ENCODE measurements at regions not wholly inside any gene's neighbourhood (a gene's known extent, or its start where the extent isn't known, plus 50 kb on each side); places are given as distances from the start of the nearest gene placed in this dataset.

DNA sequence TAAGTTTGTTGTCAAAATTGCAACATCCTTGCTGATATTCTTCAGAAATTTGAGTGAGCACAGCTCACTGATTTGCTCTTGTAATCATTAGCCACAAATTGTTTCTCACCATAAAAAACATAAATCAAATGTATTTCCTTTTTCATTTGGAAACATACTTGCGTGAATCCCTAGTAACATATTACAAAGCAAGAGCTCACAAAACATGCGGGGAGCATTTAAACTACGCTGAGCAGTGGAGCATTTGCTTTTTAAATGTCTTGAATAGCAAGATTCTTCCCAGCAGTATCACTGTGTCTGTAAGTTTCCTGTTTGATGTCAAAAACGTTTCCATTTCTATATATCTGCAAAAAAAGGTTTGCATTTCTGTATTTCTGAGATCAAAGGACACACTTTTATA, 788.3 kb upstream of the SALL3 start:
- Histone ChIP-seq H3K9ac (ENCODE audit: low read length) (no peak overlapping the region), H3K4me3 (ENCODE audit: low read length) (no peak overlapping the region), H3K36me3 (ENCODE audit: control insufficient read depth, insufficient read depth, low read length, severe bottlenecking) (no peaks in the 10 kb centered on the region), H3K9me3 (ENCODE audit: control insufficient read depth, low read length) (no peaks in the 10 kb centered on the region), H3K4me1 (ENCODE audit: control insufficient read depth, insufficient read depth, low read length) (no peaks in the 10 kb centered on the region), H3K27me3 (replicated peaks; ENCODE audit: control insufficient read depth, insufficient read depth, low read length) (no peaks in the 10 kb centered on the region)
- DNase-seq (ENCODE audit: low read depth): no peak

DNA sequence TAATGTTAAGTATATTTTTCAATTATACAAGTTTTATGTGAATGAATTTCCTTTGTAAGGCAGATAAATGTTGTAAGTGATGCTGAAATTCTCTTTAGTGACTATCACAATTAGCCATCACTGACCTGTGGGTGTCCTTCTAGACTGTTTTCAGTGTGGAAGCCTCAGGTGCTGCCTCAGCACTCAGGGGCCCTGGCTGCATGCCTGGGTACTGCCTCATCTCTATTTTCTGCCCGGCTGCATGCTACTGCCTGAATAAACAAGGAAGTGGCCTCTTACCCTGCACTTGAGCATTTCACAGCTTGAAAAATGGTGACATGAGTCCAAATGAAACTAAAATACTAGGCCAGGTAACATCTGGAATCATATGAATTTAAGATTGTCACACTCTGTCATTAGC, 787.6 kb upstream of the SALL3 start:
- H3K9me3 ChIP-seq (ENCODE audit: control insufficient read depth, low read length): no peaks in the 10 kb centered on the region
- no peaks in the 10 kb centered on the region for H3K36me3 ChIP-seq (ENCODE audit: control insufficient read depth, insufficient read depth, low read length, severe bottlenecking)
- no peak overlapping the region for H3K9ac ChIP-seq (ENCODE audit: low read length)
- no peak for DNase-seq (ENCODE audit: low read depth)
- H3K4me1 ChIP-seq (ENCODE audit: control insufficient read depth, insufficient read depth, low read length): no peaks in the 10 kb centered on the region
- no peak overlapping the region for H3K4me3 ChIP-seq (ENCODE audit: low read length)
- no peaks in the 10 kb centered on the region for H3K27me3 ChIP-seq (replicated peaks; ENCODE audit: control insufficient read depth, insufficient read depth, low read length)

DNA sequence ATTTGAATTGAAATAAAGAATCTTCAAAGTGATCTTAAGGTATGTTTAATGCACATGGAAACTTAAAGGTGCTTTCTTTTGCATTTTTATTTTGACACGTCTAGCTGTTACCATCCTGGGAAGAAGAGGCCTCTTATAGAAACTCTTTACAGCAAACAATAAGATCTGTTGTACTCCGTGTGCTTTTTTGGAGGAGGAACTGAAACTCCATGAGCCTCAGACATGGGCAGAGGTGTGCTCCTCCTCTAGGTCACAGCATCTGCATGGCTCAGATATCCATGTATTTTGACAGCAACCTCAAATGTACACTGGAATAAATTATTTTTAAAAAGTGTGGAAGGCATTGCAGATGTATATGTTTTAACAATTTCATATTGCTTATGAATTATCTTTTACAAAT, 783.3 kb upstream of the SALL3 start:
- H3K4me3 ChIP-seq (ENCODE audit: low read length): no peak overlapping the region
- DNase-seq (ENCODE audit: low read depth): no peak
- H3K9ac ChIP-seq (ENCODE audit: low read length): no peak overlapping the region
- H3K27me3 ChIP-seq (replicated peaks; ENCODE audit: control insufficient read depth, insufficient read depth, low read length): no peaks in the 10 kb centered on the region
- H3K36me3 ChIP-seq (ENCODE audit: control insufficient read depth, insufficient read depth, low read length, severe bottlenecking): no peaks in the 10 kb centered on the region
- H3K4me1 ChIP-seq (ENCODE audit: control insufficient read depth, insufficient read depth, low read length): no peaks in the 10 kb centered on the region
- H3K9me3 ChIP-seq (ENCODE audit: control insufficient read depth, low read length): no peaks in the 10 kb centered on the region

DNA sequence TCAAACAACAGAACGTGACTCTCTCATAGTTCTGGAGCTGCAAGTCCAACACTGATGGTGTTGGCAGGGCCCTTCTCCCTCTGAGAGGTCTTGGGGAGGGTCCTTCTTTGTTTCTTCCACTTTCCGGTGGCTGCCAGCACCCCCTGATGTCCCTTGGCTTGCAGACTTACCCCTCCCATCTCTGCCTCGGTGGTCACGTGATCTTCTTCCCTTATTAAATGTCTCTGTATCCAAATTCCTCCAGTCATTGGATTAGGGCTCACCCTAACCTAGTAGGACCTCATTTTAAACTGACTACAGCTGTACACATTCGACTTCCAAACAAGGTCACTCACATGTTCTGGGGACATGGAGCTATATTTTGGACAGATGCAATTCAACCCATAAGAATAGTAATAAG, 780.6 kb upstream of the SALL3 start:
- Histone ChIP-seq H3K4me3 (ENCODE audit: low read length) (no peak overlapping the region), H3K4me1 (ENCODE audit: control insufficient read depth, insufficient read depth, low read length) (no peaks in the 10 kb centered on the region), H3K9me3 (ENCODE audit: control insufficient read depth, low read length) (no peaks in the 10 kb centered on the region), H3K36me3 (ENCODE audit: control insufficient read depth, insufficient read depth, low read length, severe bottlenecking) (no peaks in the 10 kb centered on the region), H3K27me3 (replicated peaks; ENCODE audit: control insufficient read depth, insufficient read depth, low read length) (no peaks in the 10 kb centered on the region), H3K9ac (ENCODE audit: low read length) (no peak overlapping the region)
- DNase-seq (ENCODE audit: low read depth): no peak

DNA sequence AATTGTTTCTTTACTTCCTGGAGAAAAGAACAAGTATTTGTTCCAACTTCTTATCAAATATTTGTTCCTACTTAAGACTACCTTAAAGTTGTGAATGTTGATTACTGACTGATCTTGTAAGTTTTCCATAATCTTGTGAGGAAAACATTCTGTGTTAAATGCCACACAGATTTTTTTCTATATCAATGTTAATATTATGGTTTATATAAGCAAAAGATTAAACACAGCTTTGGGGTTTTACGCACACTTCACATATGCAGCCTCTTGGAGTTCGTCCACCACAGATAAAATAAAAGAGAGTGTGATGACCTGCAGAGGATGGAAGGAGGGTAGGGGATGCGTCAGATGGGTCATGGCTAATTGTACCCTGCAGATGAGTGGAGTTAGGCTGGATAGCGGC, 780.0 kb upstream of the SALL3 start:
- no peaks in the 10 kb centered on the region for H3K36me3 ChIP-seq (ENCODE audit: control insufficient read depth, insufficient read depth, low read length, severe bottlenecking)
- no peak overlapping the region for H3K9ac ChIP-seq (ENCODE audit: low read length)
- DNase-seq (ENCODE audit: low read depth): no peak
- no peaks in the 10 kb centered on the region for H3K4me1 ChIP-seq (ENCODE audit: control insufficient read depth, insufficient read depth, low read length)
- peaks cover under 1% of the 10 kb centered on the region for H3K9me3 ChIP-seq (ENCODE audit: control insufficient read depth, low read length)
- no peaks in the 10 kb centered on the region for H3K27me3 ChIP-seq (replicated peaks; ENCODE audit: control insufficient read depth, insufficient read depth, low read length)
- no peak overlapping the region for H3K4me3 ChIP-seq (ENCODE audit: low read length)

DNA sequence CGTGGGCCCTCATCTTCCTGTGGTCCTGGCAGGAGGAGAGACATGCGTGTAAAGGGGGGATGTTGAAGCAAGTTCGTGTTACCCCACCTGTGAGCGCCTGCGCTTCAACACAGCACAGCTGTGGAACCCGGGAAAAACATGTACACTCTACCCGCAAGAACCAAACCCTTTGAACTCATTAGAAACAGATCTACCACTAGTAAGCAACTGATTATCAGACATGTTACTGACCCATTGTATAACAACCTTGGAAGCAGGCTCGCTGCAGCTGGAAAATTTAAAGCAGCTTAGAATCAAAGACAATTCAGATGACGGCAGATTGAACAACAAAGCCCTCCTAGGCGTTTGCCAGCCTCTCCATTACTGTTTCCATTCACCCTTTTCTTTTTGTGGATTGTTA, 771.7 kb upstream of the SALL3 start:
- H3K4me3 ChIP-seq (ENCODE audit: low read length): no peak overlapping the region
- H3K4me1 ChIP-seq (ENCODE audit: control insufficient read depth, insufficient read depth, low read length): no peaks in the 10 kb centered on the region
- DNase-seq (ENCODE audit: low read depth): no peak
- H3K9me3 ChIP-seq (ENCODE audit: control insufficient read depth, low read length): peaks cover 10% of the 10 kb centered on the region
- H3K27me3 ChIP-seq (replicated peaks; ENCODE audit: control insufficient read depth, insufficient read depth, low read length): no peaks in the 10 kb centered on the region
- H3K36me3 ChIP-seq (ENCODE audit: control insufficient read depth, insufficient read depth, low read length, severe bottlenecking): no peaks in the 10 kb centered on the region
- no peak overlapping the region for H3K9ac ChIP-seq (ENCODE audit: low read length)

DNA sequence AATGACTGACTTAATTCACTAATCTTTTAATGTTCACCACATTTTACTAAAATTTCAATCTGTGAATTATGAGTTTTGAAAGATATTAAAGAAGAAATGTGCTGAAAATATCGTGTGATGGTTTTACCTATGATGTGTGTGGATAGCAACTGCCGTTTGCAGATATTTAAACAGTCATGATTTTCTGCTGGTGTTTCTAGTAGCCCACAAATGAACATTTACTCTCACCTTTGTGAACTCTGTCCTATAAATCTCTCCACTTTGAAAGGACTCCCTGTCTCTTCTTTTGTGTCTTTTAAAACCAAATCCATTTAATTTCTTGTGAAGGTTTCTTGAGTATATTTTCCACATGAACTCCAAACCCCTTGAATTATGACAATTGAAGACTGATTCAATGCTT, 771.2 kb upstream of the SALL3 start:
- no peak for DNase-seq (ENCODE audit: low read depth)
- Histone ChIP-seq H3K4me1 (ENCODE audit: control insufficient read depth, insufficient read depth, low read length) (no peaks in the 10 kb centered on the region), H3K36me3 (ENCODE audit: control insufficient read depth, insufficient read depth, low read length, severe bottlenecking) (no peaks in the 10 kb centered on the region), H3K27me3 (replicated peaks; ENCODE audit: control insufficient read depth, insufficient read depth, low read length) (no peaks in the 10 kb centered on the region), H3K9me3 (ENCODE audit: control insufficient read depth, low read length) (peaks cover 10% of the 10 kb centered on the region), H3K4me3 (ENCODE audit: low read length) (no peak overlapping the region), H3K9ac (ENCODE audit: low read length) (no peak overlapping the region)

DNA sequence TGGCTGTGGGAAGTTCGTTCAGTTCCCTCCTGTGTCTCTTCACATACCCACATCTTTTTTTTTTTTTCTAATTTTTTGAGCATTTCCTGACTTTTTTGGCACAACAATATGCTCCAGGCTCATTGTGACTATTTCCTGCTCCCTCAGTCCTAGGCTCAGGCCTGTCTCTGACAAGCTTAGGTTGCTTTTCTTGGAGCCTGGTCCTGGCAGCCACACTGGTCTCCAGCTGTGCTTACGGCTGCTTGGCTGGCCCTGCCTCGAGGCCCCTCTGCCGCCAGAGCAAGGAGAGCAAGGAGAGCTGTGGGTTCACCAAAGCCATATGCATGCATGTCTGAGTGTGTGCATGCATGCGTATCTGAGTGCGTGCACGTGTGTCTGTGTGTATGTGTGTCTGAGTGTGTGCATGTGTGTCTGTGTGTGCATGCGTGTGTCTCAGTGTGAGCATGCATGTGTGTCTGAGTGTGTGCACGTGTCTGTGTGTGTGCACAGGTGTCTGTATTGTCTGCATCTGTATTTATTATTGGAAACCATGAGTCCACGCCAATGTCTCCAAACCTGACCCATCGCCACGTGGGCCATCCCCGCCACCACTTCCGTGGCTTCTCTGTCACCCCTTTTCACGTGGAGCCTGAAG, 766.1 kb upstream of the SALL3 start:
- no peaks in the 10 kb centered on the region for H3K36me3 ChIP-seq (ENCODE audit: control insufficient read depth, insufficient read depth, low read length, severe bottlenecking)
- H3K27me3 ChIP-seq (replicated peaks; ENCODE audit: control insufficient read depth, insufficient read depth, low read length): no peaks in the 10 kb centered on the region
- H3K4me3 ChIP-seq (ENCODE audit: low read length): no peak overlapping the region
- no peak for DNase-seq (ENCODE audit: low read depth)
- H3K4me1 ChIP-seq (ENCODE audit: control insufficient read depth, insufficient read depth, low read length): no peaks in the 10 kb centered on the region
- H3K9me3 ChIP-seq (ENCODE audit: control insufficient read depth, low read length): no peaks in the 10 kb centered on the region
- H3K9ac ChIP-seq (ENCODE audit: low read length): no peak overlapping the region

DNA sequence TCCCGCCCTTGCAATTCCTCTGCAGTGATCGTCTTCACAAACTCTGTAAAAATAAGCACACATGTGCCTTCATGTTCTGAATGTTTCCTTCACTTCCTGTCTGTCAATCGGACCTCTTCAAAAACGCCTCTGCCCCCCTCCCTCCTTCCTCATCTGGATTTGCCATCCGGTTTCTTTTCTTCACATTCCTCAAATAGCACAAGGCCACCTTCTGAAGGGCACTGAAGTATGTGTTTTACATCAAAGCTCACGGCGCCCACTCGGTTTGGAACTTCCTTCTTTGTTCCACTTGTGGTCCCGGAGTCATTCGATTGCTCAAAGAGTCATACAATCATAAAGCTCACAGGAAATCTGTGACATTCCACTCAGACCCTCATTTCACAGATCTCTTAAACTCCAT, 758.1 kb upstream of the SALL3 start:
- Histone ChIP-seq H3K4me1 (ENCODE audit: control insufficient read depth, insufficient read depth, low read length) (no peaks in the 10 kb centered on the region), H3K36me3 (ENCODE audit: control insufficient read depth, insufficient read depth, low read length, severe bottlenecking) (no peaks in the 10 kb centered on the region), H3K4me3 (ENCODE audit: low read length) (no peak overlapping the region), H3K9me3 (ENCODE audit: control insufficient read depth, low read length) (no peaks in the 10 kb centered on the region), H3K9ac (ENCODE audit: low read length) (no peak overlapping the region), H3K27me3 (replicated peaks; ENCODE audit: control insufficient read depth, insufficient read depth, low read length) (no peaks in the 10 kb centered on the region)
- no peak for DNase-seq (ENCODE audit: low read depth)

DNA sequence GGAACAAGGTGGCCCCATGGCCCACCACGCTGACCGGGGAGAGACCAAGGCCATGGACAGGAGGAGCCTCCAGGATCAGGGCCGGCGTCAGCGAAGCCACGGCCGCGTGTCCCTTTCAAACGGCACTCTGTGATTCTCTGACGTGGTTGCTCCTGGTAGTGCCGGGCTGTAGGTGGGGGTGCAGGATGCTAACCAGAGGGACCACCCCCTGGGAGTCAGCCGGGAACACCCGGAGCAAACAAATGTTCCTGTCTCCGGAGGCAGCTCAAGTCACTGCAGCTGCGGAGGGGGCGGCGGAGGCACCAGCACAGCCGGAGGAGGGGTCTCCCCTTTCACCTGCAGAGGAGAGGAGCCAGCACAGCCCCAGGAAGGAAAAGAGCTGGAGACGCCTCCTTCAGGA, 750.6 kb upstream of the SALL3 start:
- Histone ChIP-seq H3K9ac (ENCODE audit: low read length) (no peak overlapping the region), H3K4me1 (ENCODE audit: control insufficient read depth, insufficient read depth, low read length) (no peaks in the 10 kb centered on the region), H3K36me3 (ENCODE audit: control insufficient read depth, insufficient read depth, low read length, severe bottlenecking) (no peaks in the 10 kb centered on the region), H3K9me3 (ENCODE audit: control insufficient read depth, low read length) (no peaks in the 10 kb centered on the region), H3K4me3 (ENCODE audit: low read length) (no peak overlapping the region), H3K27me3 (replicated peaks; ENCODE audit: control insufficient read depth, insufficient read depth, low read length) (no peaks in the 10 kb centered on the region)
- DNase-seq (ENCODE audit: low read depth): no peak

DNA sequence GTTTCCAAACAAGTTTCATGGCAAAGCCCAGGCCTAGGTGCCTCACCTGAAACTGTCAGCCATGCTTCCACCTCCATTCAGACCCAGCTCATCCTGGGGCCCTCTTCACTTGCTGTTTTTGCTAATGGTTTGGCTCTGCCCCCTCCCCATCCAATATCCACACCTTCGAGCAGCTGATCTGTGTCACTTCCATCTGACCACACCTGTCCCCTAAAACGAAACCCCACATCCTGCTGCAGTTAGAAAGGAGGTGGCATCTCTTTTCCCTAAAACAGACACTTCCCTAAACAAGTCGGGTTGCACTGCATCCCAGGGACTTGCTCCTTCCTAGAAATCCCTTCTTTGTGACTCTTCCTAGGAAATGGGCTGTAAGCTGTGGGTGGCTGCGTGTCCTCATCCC, 748.7 kb upstream of the SALL3 start:
- H3K27me3 ChIP-seq (replicated peaks; ENCODE audit: control insufficient read depth, insufficient read depth, low read length): no peaks in the 10 kb centered on the region
- no peak overlapping the region for H3K9ac ChIP-seq (ENCODE audit: low read length)
- DNase-seq (ENCODE audit: low read depth): no peak
- H3K4me3 ChIP-seq (ENCODE audit: low read length): no peak overlapping the region
- H3K4me1 ChIP-seq (ENCODE audit: control insufficient read depth, insufficient read depth, low read length): no peaks in the 10 kb centered on the region
- H3K36me3 ChIP-seq (ENCODE audit: control insufficient read depth, insufficient read depth, low read length, severe bottlenecking): no peaks in the 10 kb centered on the region
- H3K9me3 ChIP-seq (ENCODE audit: control insufficient read depth, low read length): no peaks in the 10 kb centered on the region

DNA sequence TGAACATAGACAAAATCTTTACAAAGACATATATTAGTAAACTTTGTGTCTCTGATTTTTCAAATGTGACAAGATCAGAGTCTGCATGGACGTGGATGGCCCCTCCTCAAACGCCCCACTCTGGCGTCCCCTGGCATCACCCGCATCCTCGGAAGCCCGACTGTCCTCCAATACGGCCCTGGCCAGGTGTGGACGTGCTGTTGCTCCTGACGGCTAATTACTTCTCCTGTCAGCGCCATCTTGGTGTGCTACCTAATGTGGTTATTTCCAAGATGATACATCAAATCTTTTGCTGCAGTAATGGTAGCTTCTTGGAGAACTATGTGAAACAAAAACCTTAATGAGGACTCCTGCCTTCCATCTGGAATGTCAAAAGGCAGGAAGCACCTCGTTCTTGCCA, 747.4 kb upstream of the SALL3 start:
- Histone ChIP-seq H3K9ac (ENCODE audit: low read length) (no peak overlapping the region), H3K27me3 (replicated peaks; ENCODE audit: control insufficient read depth, insufficient read depth, low read length) (no peaks in the 10 kb centered on the region), H3K4me3 (ENCODE audit: low read length) (no peak overlapping the region), H3K36me3 (ENCODE audit: control insufficient read depth, insufficient read depth, low read length, severe bottlenecking) (no peaks in the 10 kb centered on the region), H3K4me1 (ENCODE audit: control insufficient read depth, insufficient read depth, low read length) (no peaks in the 10 kb centered on the region), H3K9me3 (ENCODE audit: control insufficient read depth, low read length) (no peaks in the 10 kb centered on the region)
- no peak for DNase-seq (ENCODE audit: low read depth)
